Endothelial cell of umbilical vein (primary cell): ENCODE measurements at regions not wholly inside any gene's neighbourhood (a gene's known extent, or its start where the extent isn't known, plus 50 kb on each side); places are given as distances from the start of the nearest gene placed in this dataset.

Experiments
- BruUV-seq: library from RNA; stranded (reverse); fragments of 400-500 nt; replicated peaks from 2 replicates; lab custom pipeline; 2021; lab: Mats Ljungman, UMichigan
- CTCF ChIA-PET: fragments of 300-600, 350-600 bp; sonication (Branson Sonifier 250); formaldehyde crosslinking; loops from one replicate; lab custom pipeline; 2021; ENCODE audit warnings: antibody characterized with exemption, inconsistent platforms; lab: Charles Lee
- POLR2A ChIA-PET: fragments of 300-600, 350-600 bp; sonication (Branson Sonifier 250); formaldehyde crosslinking; loops from one replicate; lab custom pipeline; 2021; ENCODE audit warnings: antibody characterized with exemption, inconsistent platforms; lab: Charles Lee
- DNase-seq: peaks from one replicate; pipeline ENCODE4 v3.0.0-alpha.2; 2011; ENCODE audit warnings: low read depth, low spot score
- FAIRE-seq: peaks from 2 replicates; lab custom pipeline; 2011; peaks lifted over from hg19 to GRCh38; lab: Jason Lieb, UNC
- H2AFZ ChIP-seq: 2 replicates; pipeline ENCODE4 v1.6.0; 2012; ENCODE audit warnings: low read depth, low read length, control low read depth, inconsistent platforms
- H3K27ac ChIP-seq: 2 replicates; pipeline ENCODE4 v1.5.1; 2011; ENCODE audit warnings: low read depth, mild to moderate bottlenecking, control low read depth, low read length, moderate library complexity; ENCODE audit not compliant: insufficient read depth
- H3K27me3 ChIP-seq, 2 experiments: 2 replicates each; pipeline versions ENCODE4 v1.6.0 to v1.6.1; 2011; ENCODE audit warnings: low read length in 2 of 2, mixed read lengths in 1 of 2; ENCODE audit not compliant: control insufficient read depth in 2 of 2, insufficient read depth in 2 of 2
- H3K36me3 ChIP-seq, 2 experiments: 2 replicates in 1 of 2; 3 replicates in 1 of 2; pipeline ENCODE4 v1.5.1; 2011; ENCODE audit warnings: low read length in 2 of 2, mild to moderate bottlenecking in 1 of 2, moderate library complexity in 1 of 2; ENCODE audit not compliant: control insufficient read depth in 2 of 2, insufficient read depth in 2 of 2; ENCODE audit errors: extremely low read depth in 1 of 2
- H3K4me1 ChIP-seq: 3 replicates; pipeline ENCODE4 v1.5.1; 2011; ENCODE audit warnings: mild to moderate bottlenecking, low read length; ENCODE audit not compliant: control insufficient read depth, insufficient read depth; ENCODE audit errors: extremely low read depth
- H3K4me2 ChIP-seq: 2 replicates; pipeline ENCODE4 v1.6.1; 2011; ENCODE audit warnings: low read length, control low read depth, mixed read lengths; ENCODE audit not compliant: insufficient read depth
- H3K4me3 ChIP-seq, 3 experiments: fragments of 200-600 bp in 1 of 3; sonication (generic), shearing (Covaris generic) in 1 of 3; replicated peaks in 1 of 3; 2 replicates each; pipeline ENCODE4 v1.5.1; 2011 to 2016; ENCODE audit warnings: control low read depth in 3 of 3, low read length in 3 of 3, mild to moderate bottlenecking in 2 of 3, inconsistent platforms in 1 of 3, low read depth in 1 of 3, moderate library complexity in 1 of 3; ENCODE audit not compliant: insufficient read depth in 1 of 3
- H3K79me2 ChIP-seq: 2 replicates; pipeline ENCODE4 v1.6.0; 2012; ENCODE audit warnings: low read length, inconsistent platforms; ENCODE audit not compliant: control insufficient read depth, insufficient read depth
- H3K9ac ChIP-seq: replicated peaks from 2 replicates; pipeline ENCODE3; 2011; ENCODE audit warnings: low read length, control low read depth; ENCODE audit not compliant: insufficient read depth; ENCODE audit errors: extremely low read depth
- H3K9me1 ChIP-seq: replicated peaks from 3 replicates; pipeline ENCODE4 v1.6.0; 2011; ENCODE audit warnings: mild to moderate bottlenecking, low read length; ENCODE audit not compliant: control insufficient read depth, insufficient read depth; ENCODE audit errors: extremely low read depth
- H3K9me3 ChIP-seq: replicated peaks from 2 replicates; pipeline ENCODE4 v1.5.1; 2012; ENCODE audit warnings: low read length, inconsistent platforms; ENCODE audit not compliant: control insufficient read depth, insufficient read depth
- H4K20me1 ChIP-seq: replicated peaks from 2 replicates; pipeline ENCODE3; 2011; ENCODE audit warnings: mild to moderate bottlenecking, low read length; ENCODE audit not compliant: control insufficient read depth, insufficient read depth; ENCODE audit errors: extremely low read depth
- CTCF ChIP-seq, 2 donors: IDR thresholded peaks; 1 replicate in 1 of 2; 2 replicates in 1 of 2; pipeline ENCODE4 v1.5.1; 2011; ENCODE audit warnings: low read length in 2 of 2, mild to moderate bottlenecking in 2 of 2, moderate library complexity in 2 of 2, control low read depth in 1 of 2, inconsistent platforms in 1 of 2, low read depth in 1 of 2; ENCODE audit not compliant: insufficient read depth in 1 of 2; ENCODE audit errors: extremely low read depth in 1 of 2
- EZH2 ChIP-seq: IDR thresholded peaks from 2 replicates; pipeline ENCODE4 v1.6.1; 2012; ENCODE audit warnings: borderline replicate concordance, low read depth, mild to moderate bottlenecking, moderate library complexity, low read length, inconsistent platforms; ENCODE audit not compliant: severe bottlenecking
- FOS ChIP-seq: IDR thresholded peaks from 2 replicates; pipeline ENCODE4 v1.6.1; 2011; ENCODE audit warnings: mild to moderate bottlenecking, low read length, moderate library complexity, borderline replicate concordance; ENCODE audit not compliant: insufficient read depth
- JUN ChIP-seq: IDR thresholded peaks from 2 replicates; pipeline ENCODE4 v1.6.1; 2011; ENCODE audit warnings: borderline replicate concordance, low read depth; ENCODE audit not compliant: insufficient read length, insufficient read depth
- MAX ChIP-seq: IDR thresholded peaks from 2 replicates; pipeline ENCODE4 v1.6.1; 2011; ENCODE audit not compliant: insufficient read depth, insufficient read length
- POLR2A ChIP-seq: IDR thresholded peaks from 2 replicates; pipeline ENCODE4 v1.6.1; 2012; ENCODE audit warnings: low read depth, mild to moderate bottlenecking, control low read depth, low read length
- POLR2AphosphoS5 ChIP-seq: IDR thresholded peaks from 2 replicates; pipeline ENCODE4 v1.6.1; 2012; ENCODE audit warnings: low read depth, mild to moderate bottlenecking, control low read depth, low read length, moderate library complexity; ENCODE audit not compliant: insufficient read depth
- dilution Hi-C: fragments of 300-500 bp; cut with MboI; formaldehyde crosslinking; loops from one replicate; pipeline ENCODE4 v1.15.0; 2019; ENCODE audit warnings: low sequenced_read_pairs; ENCODE audit not compliant: extremely low pct_ligation_motif_present
- intact Hi-C: fragments of 100-400 bp; cut with micrococcal nuclease; formaldehyde crosslinking; loops from one replicate; pipeline ENCODE4 v1.10.0; 2022

GRCh38 chr2:78750219-78750618, 275.3 kb upstream of the REG3G start:
- no peak for TF ChIP-seq FOS
- intact Hi-C loops (no loop called here), dilution Hi-C loops (no loop called here)
- no peaks in the 10 kb centered on the region for H3K36me3 ChIP-seq
- no TSS peak for BruUV-seq
- FAIRE-seq = no peak
- no peaks in the 10 kb centered on the region for H4K20me1 ChIP-seq
- no peak overlapping the region for H3K4me3 ChIP-seq
- H3K79me2 ChIP-seq = no peaks in the 10 kb centered on the region
- ChIA-PET POLR2A (no interaction called here), CTCF (no interaction called here)
- no peak overlapping the region for H3K27ac ChIP-seq
- H2AFZ ChIP-seq = no peak overlapping the region
- H3K27me3 ChIP-seq = no peaks in the 10 kb centered on the region
- no peak for DNase-seq
- H3K9me1 ChIP-seq = no peaks in the 10 kb centered on the region
- H3K4me2 ChIP-seq = no peak overlapping the region
- no peaks in the 10 kb centered on the region for H3K4me1 ChIP-seq
- H3K9ac ChIP-seq = no peak overlapping the region
- no peaks in the 10 kb centered on the region for H3K9me3 ChIP-seq

GRCh38 chr2:78754930-78755329, 270.6 kb upstream of the REG3G start:
- Histone ChIP-seq H3K9me3 (no peaks in the 10 kb centered on the region), H3K4me1 (no peaks in the 10 kb centered on the region), H3K4me2 (no peak overlapping the region), H3K79me2 (no peaks in the 10 kb centered on the region), H3K27ac (no peak overlapping the region), H3K27me3 (no peaks in the 10 kb centered on the region), H3K9ac (no peak overlapping the region), H3K9me1 (no peaks in the 10 kb centered on the region), H3K4me3 (no peak overlapping the region), H2AFZ (no peak overlapping the region), H3K36me3 (no peaks in the 10 kb centered on the region), H4K20me1 (no peaks in the 10 kb centered on the region)
- intact Hi-C loops = no loop called here
- BruUV-seq = no TSS peak
- POLR2A ChIA-PET = no interaction called here
- no peak for DNase-seq
- dilution Hi-C loops = no loop called here
- CTCF ChIA-PET = no interaction called here
- no peak for FAIRE-seq
- no peak for TF ChIP-seq MAX
- TF ChIP-seq POLR2A = no peak
- no peak for TF ChIP-seq POLR2AphosphoS5
- TF ChIP-seq CTCF (IDR thresholded peaks at IDR 0.05; ENCODE audit: extremely low read depth in 1 of 2, insufficient read depth in 1 of 2, low read depth in 1 of 2, low read length in 2 of 2) = no peak
- no peak for TF ChIP-seq EZH2
- TF ChIP-seq JUN = no peak
